ENCODE measurements at regions not wholly inside any gene's neighbourhood (a gene's known extent, or its start where the extent isn't known, plus 50 kb on each side); places are given as distances from the start of the nearest gene placed in this dataset.

GRCh38 chr9:84499969-84500582, 159.5 kb upstream of the SLC28A3 start:
- Histone ChIP-seq H3K9me1 (ENCODE audit: insufficient read depth, low read length) (no peaks in the 10 kb centered on the region), H3K4me1 (ENCODE audit: control insufficient read depth, insufficient read depth, low read length) (no peaks in the 10 kb centered on the region), H4K20me1 (ENCODE audit: insufficient read depth, low read length) (no peaks in the 10 kb centered on the region), H3K27ac (ENCODE audit: insufficient read depth, low read length) (no peak overlapping the region), H3K4me2 (ENCODE audit: low read depth, low read length) (no peak overlapping the region), H3K23ac (ENCODE audit: low read depth, low read length) (no peak overlapping the region), H4K8ac (ENCODE audit: low read depth in 2 of 2, low read length in 2 of 2) (no peak overlapping the region), H4K5ac (ENCODE audit: low read depth, low read length) (no peak overlapping the region), H2BK20ac (ENCODE audit: low read depth, low read length) (no peak overlapping the region), H3K4me3 (ENCODE audit: insufficient read depth, low read depth, low read length) (no peak overlapping the region), H3K4ac (ENCODE audit: low read depth, low read length) (no peak overlapping the region), H4K91ac (ENCODE audit: insufficient read depth, low read depth, low read length) (no peak overlapping the region), H2AFZ (replicated peaks; ENCODE audit: low read length, poor library complexity) (no peak overlapping the region), H3K9me3 (ENCODE audit: control insufficient read depth, insufficient read depth, low read length) (peaks cover 5% of the 10 kb centered on the region), H3K79me1 (ENCODE audit: low read depth in 1 of 2, low read length in 2 of 2) (no peaks in the 10 kb centered on the region), H3K36me3 (ENCODE audit: control insufficient read depth, insufficient read depth, low read length) (no peaks in the 10 kb centered on the region), H3K14ac (replicated peaks; ENCODE audit: low read depth, low read length) (no peak overlapping the region), H2BK120ac (ENCODE audit: low read depth, low read length) (no peak overlapping the region), H2AK5ac (ENCODE audit: low read depth, low read length) (no peak overlapping the region), H3K18ac (ENCODE audit: low read depth, low read length) (no peak overlapping the region), H3K27me3 (ENCODE audit: control insufficient read depth, insufficient read depth, low read length) (no peaks in the 10 kb centered on the region), H3K56ac (ENCODE audit: extremely low read depth, insufficient read depth, low read length) (no peak overlapping the region), H3K9ac (ENCODE audit: low read depth, low read length) (no peak overlapping the region), H2AK9ac (replicated peaks; ENCODE audit: low read depth, low read length, poor library complexity) (no peak overlapping the region), H2BK5ac (ENCODE audit: low read depth, low read length, poor library complexity, severe bottlenecking) (no peak overlapping the region), H2BK15ac (ENCODE audit: low read depth, low read length) (no peak overlapping the region)
- CTCF ChIA-PET = no interaction called here
- WGBS, 2 experiments (ENCODE audit: extremely low coverage in 2 of 2, insufficient read length in 1 of 2) = no CpG with 5 or more reads among the region's 1 CpG
- intact Hi-C loops (cut with micrococcal nuclease) (no loop called here), in situ Hi-C loops (cut with MboI; ENCODE audit: low sequenced_read_pairs) (no loop called here), dilution Hi-C loops (cut with HindIII; ENCODE audit: low sequenced_read_pairs, unreplicated experiment) (no loop called here)
- BruUV-seq (replicated peaks) = no TSS peak
- no peak for DNase-seq
- ATAC-seq (ENCODE audit: low read depth) = no peak
- TF ChIP-seq POLR2A (IDR thresholded peaks at IDR 0.05; ENCODE audit: low read depth, low read length) (no peak), RCOR1 (IDR thresholded peaks at IDR 0.05; ENCODE audit: insufficient replicate concordance, low read length) (no peak), BHLHE40 (IDR thresholded peaks at IDR 0.05; ENCODE audit: low read depth, low read length) (no peak), CEBPB (IDR thresholded peaks at IDR 0.05; ENCODE audit: low read depth, low read length) (no peak), CHD1 (IDR thresholded peaks at IDR 0.05; ENCODE audit: low read depth, low read length) (no peak), FOS (IDR thresholded peaks at IDR 0.05; ENCODE audit: low read depth, low read length) (no peak), ELK1 (IDR thresholded peaks at IDR 0.05; ENCODE audit: borderline replicate concordance, low read depth, low read length) (no peak), CTCF (conservative IDR thresholded peaks at IDR 0.05; ENCODE audit: low read depth, low read length) (no peak), SMC3 (IDR thresholded peaks at IDR 0.05; ENCODE audit: low read depth, low read length) (no peak)
- POLR2A ChIA-PET (ENCODE audit: unreplicated experiment) = no interaction called here

All from IMR-90 (cell line).